ENCODE measurements at regions not wholly inside any gene's neighbourhood (a gene's known extent, or its start where the extent isn't known, plus 50 kb on each side); places are given as distances from the start of the nearest gene placed in this dataset.

GRCh38 chr2:121949271-121949670, 193.8 kb downstream of the TSN start:
- no peaks in the 10 kb centered on the region for H3K79me2 ChIP-seq (ENCODE audit: low read depth)
- no peaks in the 10 kb centered on the region for H3K27me3 ChIP-seq
- Mint-ChIP-seq H3K4me1 (peaks cover 3% of the 10 kb centered on the region), H3K36me3 (peaks cover 3% of the 10 kb centered on the region), H3K9me3 (peaks cover 10% of the 10 kb centered on the region), H3K27me3 (ENCODE audit: insufficient read depth, low read depth) (peaks cover 7% of the 10 kb centered on the region), H3K27ac (no peak overlapping the region), H3K4me3 (no peak overlapping the region)
- no peaks in the 10 kb centered on the region for H3F3A ChIP-seq (ENCODE audit: low read depth)
- H3K4me2 ChIP-seq = no peak overlapping the region
- H3K4me1 ChIP-seq = no peaks in the 10 kb centered on the region
- no peaks in the 10 kb centered on the region for H3K36me3 ChIP-seq
- no peak for DNase-seq (ENCODE audit: low spot score)
- no peak overlapping the region for H3K4me3 ChIP-seq
- no peak overlapping the region for H2AFZ ChIP-seq (replicated peaks)
- TF ChIP-seq, protein P1, sequence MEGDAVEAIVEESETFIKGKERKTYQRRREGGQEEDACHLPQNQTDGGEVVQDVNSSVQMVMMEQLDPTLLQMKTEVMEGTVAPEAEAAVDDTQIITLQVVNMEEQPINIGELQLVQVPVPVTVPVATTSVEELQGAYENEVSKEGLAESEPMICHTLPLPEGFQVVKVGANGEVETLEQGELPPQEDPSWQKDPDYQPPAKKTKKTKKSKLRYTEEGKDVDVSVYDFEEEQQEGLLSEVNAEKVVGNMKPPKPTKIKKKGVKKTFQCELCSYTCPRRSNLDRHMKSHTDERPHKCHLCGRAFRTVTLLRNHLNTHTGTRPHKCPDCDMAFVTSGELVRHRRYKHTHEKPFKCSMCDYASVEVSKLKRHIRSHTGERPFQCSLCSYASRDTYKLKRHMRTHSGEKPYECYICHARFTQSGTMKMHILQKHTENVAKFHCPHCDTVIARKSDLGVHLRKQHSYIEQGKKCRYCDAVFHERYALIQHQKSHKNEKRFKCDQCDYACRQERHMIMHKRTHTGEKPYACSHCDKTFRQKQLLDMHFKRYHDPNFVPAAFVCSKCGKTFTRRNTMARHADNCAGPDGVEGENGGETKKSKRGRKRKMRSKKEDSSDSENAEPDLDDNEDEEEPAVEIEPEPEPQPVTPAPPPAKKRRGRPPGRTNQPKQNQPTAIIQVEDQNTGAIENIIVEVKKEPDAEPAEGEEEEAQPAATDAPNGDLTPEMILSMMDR (IDR thresholded peaks at IDR 0.05) = no peak
- TF ChIP-seq EZH2phosphoT487 (IDR thresholded peaks at IDR 0.05) (no peak), EZH2 (IDR thresholded peaks at IDR 0.05) (no peak)
- no peak overlapping the region for H3K9ac ChIP-seq
- no peak overlapping the region for H3K27ac ChIP-seq
- H4K20me1 ChIP-seq (ENCODE audit: low read depth) = no peaks in the 10 kb centered on the region
- no peaks in the 10 kb centered on the region for H3K9me3 ChIP-seq (ENCODE audit: low read depth)

- Histone ChIP-seq H3K4me1 (peaks cover 8% of the 10 kb centered on the region), H3K9me3 (ENCODE audit: low read depth) (no peaks in the 10 kb centered on the region), H3K27ac (no peak overlapping the region), H3K79me2 (ENCODE audit: low read depth) (no peaks in the 10 kb centered on the region), H4K20me1 (ENCODE audit: low read depth) (no peaks in the 10 kb centered on the region), H2AFZ (replicated peaks) (no peak overlapping the region), H3K4me3 (no peak overlapping the region), H3K4me2 (no peak overlapping the region), H3F3A (ENCODE audit: low read depth) (no peaks in the 10 kb centered on the region), H3K36me3 (no peaks in the 10 kb centered on the region), H3K9ac (no peak overlapping the region), H3K27me3 (no peaks in the 10 kb centered on the region)
- Mint-ChIP-seq H3K4me3 (no peak overlapping the region), H3K27me3 (ENCODE audit: insufficient read depth, low read depth) (peaks cover 7% of the 10 kb centered on the region), H3K9me3 (peaks cover 14% of the 10 kb centered on the region), H3K36me3 (peaks cover 3% of the 10 kb centered on the region), H3K4me1 (peaks cover 11% of the 10 kb centered on the region), H3K27ac (no peak overlapping the region)
- TF ChIP-seq EZH2phosphoT487 (IDR thresholded peaks at IDR 0.05) (no peak), EZH2 (IDR thresholded peaks at IDR 0.05) (no peak)
- TF ChIP-seq, protein P1 (IDR thresholded peaks at IDR 0.05) = no peak
- no peak for DNase-seq (ENCODE audit: low spot score)
Measured at GRCh38 chr2:121955426-121955825, 200.0 kb downstream of the TSN start.

- no peaks in the 10 kb centered on the region for H3K36me3 ChIP-seq
- no peak overlapping the region for H3K27ac ChIP-seq
- Mint-ChIP-seq H3K27ac (no peak overlapping the region), H3K36me3 (peaks cover 3% of the 10 kb centered on the region), H3K4me3 (no peak overlapping the region), H3K27me3 (ENCODE audit: insufficient read depth, low read depth) (peaks cover 7% of the 10 kb centered on the region), H3K9me3 (peaks cover 14% of the 10 kb centered on the region), H3K4me1 (peaks cover 11% of the 10 kb centered on the region)
- no peaks in the 10 kb centered on the region for H3F3A ChIP-seq (ENCODE audit: low read depth)
- no peak for DNase-seq (ENCODE audit: low spot score)
- H3K79me2 ChIP-seq (ENCODE audit: low read depth) = no peaks in the 10 kb centered on the region
- no peaks in the 10 kb centered on the region for H3K9me3 ChIP-seq (ENCODE audit: low read depth)
- H3K27me3 ChIP-seq = no peaks in the 10 kb centered on the region
- no peaks in the 10 kb centered on the region for H4K20me1 ChIP-seq (ENCODE audit: low read depth)
- no peak overlapping the region for H3K9ac ChIP-seq
- H3K4me1 ChIP-seq = peaks cover 8% of the 10 kb centered on the region
- TF ChIP-seq, protein P1 (IDR thresholded peaks at IDR 0.05) = no peak
- TF ChIP-seq EZH2 (IDR thresholded peaks at IDR 0.05) = no peak
- no peak for TF ChIP-seq EZH2phosphoT487 (IDR thresholded peaks at IDR 0.05)
- no peak overlapping the region for H3K4me3 ChIP-seq
- H2AFZ ChIP-seq (replicated peaks) = no peak overlapping the region
- no peak overlapping the region for H3K4me2 ChIP-seq
Measured at GRCh38 chr2:121955872-121956271, 200.4 kb downstream of the TSN start.

Measured in neural progenitor cell (in vitro differentiated cells).